DMS153 (cell line): ENCODE measurements at regions not wholly inside any gene's neighbourhood (a gene's known extent, or its start where the extent isn't known, plus 50 kb on each side); places are given as distances from the start of the nearest gene placed in this dataset.
A peak's percentile ranks its signal among the peaks of the same experiment; 100 is the strongest.
"Not testable (repeated sequence)": the region's sequence is repeated elsewhere in the genome, so short reads cannot be mapped to it uniquely, and the experiment has no call there.

ENCODE experiments used
- DNase-seq: peaks from one replicate; lab custom pipeline; 2025; lab: John Stamatoyannopoulos, UW

DNA sequence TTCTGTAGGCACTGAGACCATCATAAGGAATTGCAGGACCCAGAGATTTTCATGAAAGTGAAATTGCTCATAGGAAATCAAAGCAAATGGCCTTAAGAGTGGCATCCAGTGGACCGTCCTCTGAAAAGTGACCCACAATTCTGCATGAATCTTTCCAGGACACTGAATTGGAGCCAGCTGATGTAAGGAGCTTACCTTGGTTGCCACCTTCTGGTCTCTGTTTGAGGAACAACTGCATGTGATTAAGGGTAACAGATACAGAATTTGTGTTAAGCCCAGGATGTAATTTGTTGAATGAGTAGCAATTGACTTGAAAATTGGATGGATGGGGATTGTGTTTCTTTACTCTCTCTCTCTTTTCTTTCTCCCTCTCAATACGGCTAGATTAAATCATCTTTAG lies 49.9 kb upstream of the GAS1 start:
- no peak for DNase-seq

DNA sequence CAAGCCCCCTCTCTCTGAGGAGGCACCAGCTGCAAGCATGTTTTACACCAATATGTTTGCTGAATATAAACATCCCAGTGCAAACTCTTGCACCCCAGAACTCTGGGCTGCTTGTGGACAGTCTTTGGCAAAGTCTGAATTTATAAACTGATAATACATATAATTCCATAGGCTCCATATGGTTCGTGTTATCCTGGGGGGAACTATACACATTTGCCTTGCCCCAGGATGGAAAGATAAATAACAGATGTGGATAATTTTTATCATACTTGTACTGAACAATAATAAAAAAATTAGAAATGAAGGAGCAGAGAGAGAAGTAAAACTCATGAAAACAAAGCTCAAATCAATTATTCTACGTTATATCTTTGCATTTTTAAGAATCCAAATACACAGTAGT lies 50.6 kb upstream of the GAS1 start:
- DNase-seq = no peak

DNA sequence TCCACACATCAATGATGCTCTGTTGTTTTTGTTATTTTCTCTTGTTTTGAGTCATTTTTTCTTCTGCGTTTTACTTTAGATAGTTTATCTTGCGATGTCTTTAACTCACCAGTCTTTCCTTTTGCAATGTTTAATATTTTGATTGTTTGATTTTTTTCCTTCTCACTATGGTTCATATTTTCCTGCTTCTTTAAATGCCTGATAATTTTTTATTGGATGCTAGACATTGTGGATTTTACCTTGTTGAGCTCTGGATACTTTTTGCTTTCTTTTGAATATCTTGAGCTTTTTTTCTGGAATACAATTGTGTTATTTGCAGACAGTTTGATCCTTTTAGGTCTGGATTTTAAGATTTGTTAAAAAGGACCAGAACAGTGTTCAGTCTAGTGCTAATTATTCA lies 55.2 kb upstream of the GAS1 start:
- no peak for DNase-seq

DNA sequence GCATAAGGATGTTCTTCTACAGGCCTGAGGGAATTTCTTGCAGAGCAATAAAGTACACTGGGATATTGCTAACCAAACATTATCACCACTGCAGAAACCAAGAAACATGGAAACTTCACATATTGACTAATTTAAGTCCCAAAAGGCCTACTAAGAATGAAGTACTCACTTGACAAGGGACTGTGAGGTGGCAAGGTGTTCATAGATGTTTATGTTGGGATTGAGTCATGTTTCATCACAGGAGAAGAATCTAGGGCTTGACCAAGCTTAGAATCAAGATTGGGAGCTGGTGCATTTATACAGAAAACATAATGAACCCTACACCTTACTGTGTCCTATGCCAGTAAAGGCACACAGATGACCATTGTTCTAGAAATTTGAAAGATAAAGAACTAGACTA lies 56.7 kb upstream of the GAS1 start:
- DNase-seq = no peak

DNA sequence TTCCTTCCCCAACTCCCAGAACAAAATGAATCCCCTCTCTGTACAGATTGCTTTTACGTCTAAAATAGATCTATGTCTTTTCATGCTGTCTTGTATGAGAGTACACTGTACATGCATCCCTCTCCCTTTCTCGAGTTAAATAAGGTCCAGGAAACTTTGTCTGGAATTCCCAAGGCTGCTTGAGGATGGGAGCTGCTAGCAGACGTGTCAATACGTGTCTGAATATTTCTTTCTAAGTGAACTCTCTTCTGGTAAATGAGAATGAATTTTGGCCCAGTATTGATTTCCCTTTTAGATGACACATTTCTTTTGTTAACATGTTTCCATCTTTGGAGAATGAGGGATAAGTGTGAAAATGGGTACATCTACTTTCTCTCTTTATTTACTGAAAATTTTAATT lies 59.6 kb upstream of the GAS1 start:
- no peak for DNase-seq

DNA sequence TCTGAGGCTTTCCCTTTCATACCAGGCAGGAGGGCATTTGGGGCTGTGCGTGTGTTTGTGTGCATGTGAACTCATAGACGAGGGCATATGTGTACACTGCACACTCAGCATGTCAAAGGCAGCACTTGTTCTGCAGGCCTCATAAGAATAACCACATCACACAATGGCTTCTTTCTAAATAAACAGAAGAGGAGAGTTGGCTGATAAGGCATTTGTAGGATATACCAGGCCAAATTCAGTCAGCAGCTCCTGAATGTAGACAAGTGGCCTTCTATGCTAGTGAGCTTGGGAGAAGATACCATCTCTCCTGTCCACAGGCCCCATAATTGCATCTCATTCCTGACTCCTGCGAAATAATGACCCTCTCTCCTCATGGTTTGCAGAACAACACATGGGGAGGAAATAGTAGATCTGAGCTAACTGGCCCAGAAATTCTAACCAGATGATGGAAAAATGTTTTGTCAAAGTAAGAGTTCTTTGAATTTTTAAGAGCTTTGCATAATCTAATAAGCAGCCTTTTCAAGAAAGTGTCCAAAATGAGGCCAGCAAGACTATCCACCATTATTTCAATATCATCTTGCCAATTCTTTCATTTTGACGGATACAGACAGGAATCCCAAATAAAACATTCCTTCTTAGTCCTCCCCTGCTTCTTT lies 60.5 kb upstream of the GAS1 start:
- DNase-seq = peak; percentile 52

DNA sequence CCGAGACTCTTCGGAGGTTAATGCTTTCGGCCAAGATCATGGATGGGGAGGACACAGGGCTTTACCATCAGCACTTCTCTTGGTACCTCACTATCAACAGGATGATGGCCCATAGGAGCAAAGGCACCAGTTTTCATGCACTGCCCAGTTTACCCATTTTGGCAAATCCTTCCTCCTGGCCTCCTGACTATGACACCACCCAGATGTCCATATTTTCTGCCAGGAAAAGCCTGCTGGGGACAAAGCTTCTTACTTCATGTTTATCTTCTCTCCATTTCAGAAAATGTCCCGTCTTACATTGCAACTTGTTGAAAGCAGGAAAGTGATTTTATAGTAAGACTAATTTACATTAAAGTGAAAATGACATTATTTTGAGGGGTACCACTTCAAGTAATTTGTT lies 61.4 kb upstream of the GAS1 start:
- no peak for DNase-seq

DNA sequence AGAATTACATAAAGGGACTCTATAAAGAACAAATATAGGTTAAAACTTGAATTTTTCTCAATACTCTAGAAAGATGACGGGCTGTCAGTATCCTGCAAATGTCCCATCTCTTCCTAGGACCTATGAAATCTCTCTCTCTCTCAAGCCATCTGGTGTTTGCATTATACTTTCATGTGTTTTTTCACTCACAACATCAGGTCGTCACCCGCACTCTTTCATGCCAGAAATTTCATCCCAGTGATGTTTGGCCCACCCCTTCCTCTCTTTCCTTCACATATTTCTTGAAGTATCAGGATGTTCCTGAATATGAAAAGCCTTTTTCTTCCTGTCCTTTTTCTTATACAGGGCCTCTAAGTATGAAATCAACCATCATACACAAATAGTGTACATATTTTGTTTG lies 63.3 kb upstream of the GAS1 start:
- no peak for DNase-seq

DNA sequence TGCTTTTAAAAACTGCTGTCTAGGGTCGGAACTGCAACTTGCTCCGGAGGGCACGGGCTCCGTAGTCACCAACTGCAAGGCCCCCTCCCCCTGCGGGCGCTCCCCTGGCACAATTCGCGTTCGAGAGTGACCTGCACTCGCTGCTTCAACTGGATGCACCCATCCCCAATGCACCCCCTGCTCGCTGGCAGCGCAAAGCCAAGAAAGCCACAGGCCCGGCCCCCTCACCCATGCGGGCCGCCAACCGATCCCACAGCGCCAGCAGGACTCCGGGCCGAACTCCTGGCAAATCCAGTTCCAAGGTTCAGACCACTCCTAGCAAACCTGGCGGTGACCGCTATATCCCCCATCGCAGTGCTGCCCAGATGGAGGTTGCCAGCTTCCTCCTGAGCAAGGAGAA lies 64.2 kb upstream of the GAS1 start:
- no peak for DNase-seq

DNA sequence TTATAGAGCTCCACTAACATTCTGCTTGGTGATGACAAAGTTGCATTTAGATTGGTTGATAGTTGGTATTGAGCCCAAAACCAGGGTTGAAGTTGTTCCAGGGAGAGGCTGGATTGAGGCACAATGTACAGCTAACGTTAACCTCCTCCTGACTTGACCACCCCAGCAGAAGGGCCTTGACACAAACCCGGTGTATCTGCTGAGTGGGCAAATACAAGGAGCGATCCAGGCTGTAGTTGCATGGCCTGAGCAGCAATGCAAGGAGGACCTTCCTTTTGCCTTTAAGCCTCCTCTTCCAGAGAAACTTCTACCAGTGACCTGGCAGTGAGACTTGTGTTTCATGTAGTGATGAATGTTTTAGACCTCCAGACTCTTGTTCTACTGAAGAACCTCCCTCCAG lies 66.2 kb upstream of the GAS1 start:
- DNase-seq = no peak

DNA sequence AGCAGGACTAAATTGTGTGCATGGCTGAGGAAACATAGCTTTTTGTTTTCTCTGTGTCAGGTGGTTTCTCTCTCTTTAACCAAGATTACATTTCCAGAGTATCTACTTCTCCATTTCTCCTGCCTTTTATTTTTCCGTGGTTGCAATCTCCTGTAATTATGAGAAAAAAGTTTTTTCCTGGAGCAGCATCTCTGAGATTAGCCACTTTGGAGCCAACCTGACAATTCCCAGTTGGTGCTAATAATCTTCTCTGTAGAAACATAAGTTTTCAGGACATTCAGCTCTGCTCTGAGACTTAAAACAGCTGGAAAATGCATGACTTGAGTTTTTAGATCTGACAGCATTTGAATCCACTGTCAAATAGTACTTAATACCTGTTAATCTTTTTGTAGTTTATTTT lies 67.1 kb upstream of the GAS1 start:
- DNase-seq = no peak

DNA sequence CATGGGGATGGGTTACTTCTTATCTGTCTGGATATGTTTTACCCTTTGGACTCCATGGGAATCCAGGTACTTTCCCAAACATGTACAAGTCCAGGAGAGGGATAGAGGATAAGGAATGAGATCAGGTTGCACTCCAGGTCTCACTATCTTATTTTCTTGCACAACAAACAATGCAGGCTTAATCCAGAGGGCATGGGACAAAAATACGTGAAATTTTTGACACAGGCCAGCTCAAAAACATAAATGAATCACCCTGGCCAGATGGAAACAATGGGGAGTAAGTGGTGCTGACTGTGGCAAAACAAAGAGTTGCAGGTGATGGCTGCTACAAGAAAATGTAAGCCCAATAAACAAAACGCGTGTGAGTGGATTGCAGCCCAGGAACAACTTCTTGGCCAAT lies 69.4 kb upstream of the GAS1 start:
- no peak for DNase-seq

DNA sequence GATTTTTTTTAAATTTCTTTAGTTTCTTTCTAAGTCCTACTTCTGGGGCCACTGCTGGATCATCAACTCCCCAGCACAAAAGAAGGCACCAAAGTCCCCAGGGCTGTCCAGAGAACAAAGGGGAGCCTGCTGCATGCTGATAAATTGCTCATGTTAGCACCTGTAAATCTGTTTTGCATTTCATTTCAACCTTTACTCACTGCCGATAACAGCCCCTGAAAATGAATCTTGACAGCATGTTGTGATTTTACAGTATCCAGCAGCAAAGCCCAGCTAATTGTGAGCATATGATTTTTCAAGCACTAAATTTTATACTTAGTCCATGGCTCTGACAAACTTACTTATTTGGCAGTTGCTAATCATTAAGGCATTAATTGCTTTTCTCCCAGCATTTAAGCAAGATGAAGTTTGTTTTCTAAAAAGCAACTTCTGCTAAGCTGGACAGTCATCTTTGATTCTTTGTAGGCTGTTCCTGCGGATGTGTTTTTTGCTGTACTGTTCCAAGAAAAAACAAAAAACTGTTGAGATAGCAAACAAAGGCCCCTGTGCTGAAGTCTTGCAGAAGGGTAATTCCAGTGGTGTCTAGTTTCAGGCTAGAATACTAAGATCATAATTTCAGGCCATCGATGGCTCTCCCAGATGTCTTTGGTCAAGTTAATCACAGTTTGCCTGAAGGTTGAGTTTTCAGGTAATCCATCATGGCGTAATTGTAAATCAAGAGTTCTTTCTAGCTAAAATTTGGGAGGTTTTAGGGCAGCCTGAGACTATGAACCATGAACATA lies 73.1 kb upstream of the GAS1 start:
- DNase-seq = no peak

DNA sequence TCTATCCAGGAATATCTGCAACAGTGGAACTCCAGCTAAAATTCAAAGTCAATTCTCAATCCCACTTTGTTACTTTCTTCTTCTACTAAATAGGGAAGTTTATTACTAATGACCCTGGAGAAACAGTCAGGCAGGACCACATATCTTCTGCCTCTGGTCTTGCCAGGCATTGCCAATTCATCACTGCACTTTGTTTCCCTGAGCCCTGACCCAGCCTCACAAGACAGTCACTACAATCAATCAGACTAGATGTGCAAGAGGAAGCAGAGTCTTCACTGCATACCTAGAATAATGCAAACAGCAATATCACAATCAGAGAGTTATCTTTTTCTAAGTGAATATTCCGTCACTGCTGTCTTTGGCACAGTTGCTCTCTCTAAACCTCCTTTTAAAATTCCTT lies 74.9 kb upstream of the GAS1 start:
- DNase-seq = no peak

DNA sequence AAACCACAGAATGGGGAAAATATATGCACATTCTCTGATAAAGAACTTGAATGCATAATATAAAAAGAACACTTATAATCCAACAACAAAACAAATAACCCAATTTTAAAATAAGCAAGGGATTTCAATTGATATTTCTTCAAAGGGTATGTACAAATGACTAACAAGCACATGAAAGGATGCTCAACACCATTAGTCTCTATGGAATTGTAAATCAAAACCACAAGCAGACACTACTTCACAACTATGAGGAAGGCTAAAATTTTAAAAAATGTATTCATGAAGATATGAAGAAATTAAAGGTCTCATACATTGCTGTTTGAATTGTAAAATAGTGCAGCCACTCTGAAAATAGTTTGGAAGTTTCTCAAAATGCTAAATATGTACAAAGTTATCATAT lies 78.9 kb upstream of the GAS1 start:
- DNase-seq = no peak

DNA sequence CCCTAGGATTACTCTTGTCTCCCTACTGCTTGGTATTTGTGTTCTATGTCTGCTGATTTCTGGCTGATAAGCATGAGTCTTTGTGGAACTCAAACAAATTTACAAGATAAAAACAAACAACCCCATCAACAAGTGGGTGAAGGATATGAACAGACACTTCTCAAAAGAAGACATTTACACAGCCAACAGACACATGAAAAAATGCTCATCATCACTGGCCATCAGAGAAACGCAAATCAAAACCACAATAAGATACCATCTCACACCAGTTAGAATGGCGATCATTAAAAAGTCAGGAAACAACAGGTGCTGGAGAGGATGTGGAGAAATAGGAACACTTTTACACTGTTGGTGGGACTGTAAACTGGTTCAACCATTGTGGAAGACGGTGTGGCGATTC lies 81.5 kb upstream of the GAS1 start:
- not testable (repeated sequence) for DNase-seq

DNA sequence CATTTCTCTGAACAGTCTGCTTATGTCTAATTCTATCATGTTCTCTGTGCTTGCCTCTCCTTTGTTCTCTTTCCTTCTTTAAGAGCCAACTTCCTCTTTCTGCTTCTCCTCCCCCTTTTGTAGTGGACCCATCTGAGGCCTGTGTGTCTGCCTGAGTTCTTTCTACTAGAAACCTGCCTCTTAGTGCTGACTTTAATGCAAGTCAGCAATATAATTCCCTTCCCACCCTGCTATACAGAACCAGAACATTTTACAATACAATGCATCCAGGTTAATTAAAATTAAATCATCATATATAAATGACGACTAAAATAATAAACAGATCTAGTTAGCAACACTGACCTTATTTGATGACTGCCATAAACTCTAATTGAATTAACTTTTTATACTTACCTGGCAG lies 82.6 kb upstream of the GAS1 start:
- DNase-seq = no peak

DNA sequence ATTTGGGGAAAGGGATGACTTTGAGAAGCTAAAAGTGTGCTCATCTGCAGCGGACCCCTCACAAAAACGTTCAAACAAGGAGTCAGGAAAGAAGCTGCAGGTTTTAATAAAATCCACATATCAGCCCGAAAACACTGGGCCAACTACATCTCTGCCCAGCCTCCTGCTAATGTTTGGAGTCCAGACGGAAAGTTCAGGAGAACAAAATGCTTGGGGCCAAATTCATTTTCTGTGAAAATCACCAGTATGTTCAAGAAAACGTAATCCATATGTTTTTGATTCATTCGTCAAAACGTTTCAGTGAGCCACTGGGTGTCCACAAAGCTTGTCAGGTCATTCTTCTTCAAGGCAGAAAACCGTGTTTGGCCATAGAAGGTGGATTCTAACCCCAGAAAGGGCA lies 87.5 kb upstream of the GAS1 start:
- no peak for DNase-seq

DNA sequence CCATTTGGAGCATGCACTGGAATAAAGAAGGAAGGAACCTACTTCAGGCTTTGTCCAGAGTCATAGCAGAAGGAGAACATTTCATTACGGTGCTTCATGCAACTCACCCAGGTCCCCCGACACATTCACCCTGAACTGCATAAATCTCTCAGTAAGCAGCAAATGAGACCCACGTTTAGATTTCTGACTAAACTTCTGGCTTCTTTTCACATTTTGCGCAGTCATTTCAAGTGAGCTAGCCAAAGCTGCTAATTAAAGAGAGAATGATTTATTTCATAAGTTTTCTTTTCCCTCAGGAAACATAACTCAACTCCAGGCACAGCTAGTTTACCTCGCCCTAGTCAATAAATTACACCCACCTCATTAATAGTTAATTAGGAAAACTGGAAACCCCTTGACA lies 88.6 kb upstream of the GAS1 start:
- DNase-seq = no peak

DNA sequence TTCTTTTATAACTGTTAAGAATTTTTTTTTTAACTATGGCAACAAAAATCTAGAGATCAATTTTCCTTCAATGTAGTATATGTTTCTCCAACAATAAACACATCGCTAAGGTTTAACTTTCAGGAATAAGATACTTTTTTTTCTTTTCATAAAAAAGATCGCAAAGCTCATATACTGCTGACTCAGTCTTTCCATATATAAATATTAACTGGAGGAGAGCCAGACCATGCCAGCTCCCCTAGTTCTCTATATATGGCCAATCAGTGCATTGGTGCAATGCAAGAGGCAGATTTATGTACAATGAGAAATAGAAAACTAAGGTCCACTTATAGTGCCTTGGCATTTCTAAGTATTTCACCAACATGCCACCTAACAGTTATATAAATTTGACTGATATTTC lies 89.2 kb upstream of the GAS1 start:
- DNase-seq = no peak

DNA sequence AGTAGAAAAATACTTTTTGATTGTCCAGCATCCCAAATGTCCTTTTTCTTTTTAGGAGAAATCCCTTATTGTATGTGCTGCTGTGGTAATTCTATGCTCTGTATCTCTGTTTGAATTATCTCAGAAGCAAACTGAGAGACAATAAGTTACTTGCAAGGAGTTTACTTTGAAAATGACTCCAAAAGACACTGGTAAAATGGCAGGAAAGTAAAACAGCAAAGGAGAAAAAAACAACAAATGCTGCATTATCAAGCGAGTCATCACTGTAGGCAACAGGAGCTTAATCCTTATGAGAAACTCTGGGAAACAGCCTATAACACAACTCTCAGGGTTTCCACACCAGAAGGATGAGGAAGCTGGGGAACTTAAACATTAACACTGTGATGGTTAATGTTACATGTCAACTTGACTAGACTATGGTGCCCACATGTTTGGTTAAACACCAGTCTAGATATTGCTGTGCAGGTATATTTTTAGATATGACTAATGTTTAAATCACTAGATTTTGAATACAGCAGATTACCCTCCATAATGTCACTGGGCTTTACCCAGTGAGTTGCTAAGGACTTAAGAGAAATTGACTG lies 92.6 kb upstream of the GAS1 start:
- DNase-seq = no peak

DNA sequence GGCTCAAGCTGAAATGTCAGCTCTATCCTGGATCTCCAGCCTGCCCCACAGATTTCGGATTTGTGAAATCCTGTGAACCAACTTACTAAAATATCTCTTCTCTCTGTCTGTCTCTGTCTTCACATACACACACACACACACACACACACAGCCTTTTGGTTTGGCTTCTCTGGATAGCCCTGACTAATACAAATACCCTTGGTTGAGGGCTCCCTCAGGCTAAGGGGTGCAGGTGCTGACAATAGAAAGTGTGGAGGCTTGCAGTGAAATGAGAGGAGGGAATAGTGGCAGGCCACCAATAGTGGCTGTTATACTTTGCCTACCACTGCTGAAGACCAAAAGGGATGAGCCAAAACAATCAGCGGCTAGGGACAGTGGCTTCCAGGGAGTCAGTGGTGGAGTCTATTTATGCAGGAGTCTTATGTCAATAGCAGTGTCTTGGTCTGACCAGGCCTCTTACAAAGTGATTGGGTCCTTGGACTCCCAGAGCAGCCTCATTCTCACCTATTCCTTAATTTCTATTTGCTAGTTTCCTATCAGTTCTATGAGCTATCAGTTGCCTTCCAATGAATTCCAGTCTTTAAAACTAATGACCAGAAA lies 93.2 kb upstream of the GAS1 start:
- no peak for DNase-seq

DNA sequence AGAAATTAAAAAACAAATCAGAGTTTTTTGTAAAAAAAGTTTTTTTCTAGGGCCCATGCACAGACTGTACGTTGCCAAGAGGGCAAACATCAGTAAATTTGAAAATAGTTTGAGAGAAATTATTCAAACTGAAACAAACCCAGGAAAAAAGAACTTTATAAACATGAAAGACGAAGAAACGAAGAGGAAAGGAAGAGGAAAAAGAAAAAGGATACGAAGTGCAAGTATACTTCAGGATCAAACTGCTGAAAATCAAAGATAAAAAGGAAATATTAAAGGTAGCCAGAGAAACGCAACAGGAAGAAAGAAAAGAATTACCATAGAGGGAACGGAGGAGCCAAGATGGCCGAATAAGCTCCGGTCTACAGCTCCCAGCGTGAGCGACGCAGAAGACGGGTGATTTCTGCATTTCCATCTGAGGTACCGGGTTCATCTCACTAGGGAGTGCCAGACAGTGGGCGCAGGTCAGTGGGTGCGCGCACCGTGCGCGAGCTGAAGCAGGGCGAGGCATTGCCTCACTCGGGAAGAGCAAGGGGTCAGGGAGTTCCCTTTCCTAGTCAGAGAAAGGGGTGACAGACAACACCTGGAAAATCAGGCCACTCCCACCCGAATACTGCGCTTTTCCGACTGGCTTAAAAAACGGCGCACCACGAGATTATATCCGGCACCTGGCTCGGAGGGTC lies 94.4 kb upstream of the GAS1 start:
- DNase-seq = peak; percentile 29
